ENCODE measurements at regions not wholly inside any gene's neighbourhood (a gene's known extent, or its start where the extent isn't known, plus 50 kb on each side); places are given as distances from the start of the nearest gene placed in this dataset.
A peak's percentile ranks its signal among the peaks of the same experiment; 100 is the strongest.
"Not testable (repeated sequence)": the region's sequence is repeated elsewhere in the genome, so short reads cannot be mapped to it uniquely, and the experiment has no call there.

GRCh38 chr3:125697126-125697525 is 101.8 kb upstream of the OSBPL11 start:
- DNase-seq (ENCODE audit: low spot score): not testable (repeated sequence)

GRCh38 chr3:125697979-125698640 is 102.8 kb upstream of the OSBPL11 start:
- peak; percentile 21 for DNase-seq (ENCODE audit: low spot score)

DNA sequence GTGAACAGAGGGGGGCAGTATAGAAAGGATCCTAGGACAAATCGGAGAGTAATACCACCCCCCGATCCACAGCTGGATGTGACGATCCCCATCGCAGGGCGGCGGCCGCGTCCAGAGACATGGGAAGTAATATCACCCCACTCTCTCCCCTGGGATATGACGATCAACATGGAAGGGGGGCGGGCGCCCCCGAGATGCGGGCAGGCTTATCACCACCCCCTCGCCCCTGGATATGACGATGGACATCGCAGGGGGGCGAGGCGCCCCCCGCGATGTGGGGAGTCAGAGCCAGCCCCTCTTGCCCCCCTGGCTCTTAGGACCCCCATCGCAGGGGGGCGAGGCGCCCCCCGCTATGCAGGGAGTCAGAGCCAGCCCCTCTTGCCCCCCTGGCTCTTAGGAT is 120.4 kb upstream of the OSBPL11 start:
- DNase-seq (ENCODE audit: low spot score): no peak

GRCh38 chr3:125732151-125732550 is 136.9 kb upstream of the OSBPL11 start:
- DNase-seq (ENCODE audit: low spot score): not testable (repeated sequence)

DNA sequence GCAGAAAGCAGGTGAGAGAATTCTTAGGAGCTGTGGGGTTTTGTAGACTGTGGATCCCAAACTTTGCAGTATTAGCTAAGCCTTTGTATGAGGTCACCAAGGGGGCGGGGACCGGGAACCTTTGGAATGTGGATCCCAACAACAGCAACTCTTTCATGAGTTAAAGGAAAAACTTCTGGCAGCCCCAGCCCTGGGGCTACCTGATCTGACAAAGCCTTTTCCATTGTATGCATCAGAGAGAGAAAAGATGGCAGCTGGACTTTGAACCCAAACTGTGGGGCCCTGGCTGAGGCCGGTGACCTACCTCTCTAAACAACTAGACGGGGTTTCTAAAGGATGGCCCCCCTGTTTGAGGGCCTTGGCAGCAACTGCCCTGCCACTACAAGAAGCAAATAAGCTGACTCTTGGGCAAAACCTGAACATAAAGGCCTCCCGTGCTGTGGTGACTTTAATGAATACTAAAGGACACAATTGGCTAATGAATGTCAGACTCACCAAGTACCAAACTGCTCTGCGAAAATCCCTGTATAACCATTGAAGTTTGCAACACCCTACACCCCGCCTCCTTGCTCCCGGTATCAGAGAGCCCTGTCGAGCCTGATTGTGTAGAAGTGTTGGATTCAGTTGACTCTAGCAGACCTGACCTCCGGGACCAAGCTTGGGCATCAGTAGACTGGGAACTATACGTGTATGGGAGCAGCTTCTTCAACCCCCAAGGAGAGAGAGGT is 146.9 kb upstream of the OSBPL11 start:
- not testable (repeated sequence) for DNase-seq (ENCODE audit: low spot score)

DNA sequence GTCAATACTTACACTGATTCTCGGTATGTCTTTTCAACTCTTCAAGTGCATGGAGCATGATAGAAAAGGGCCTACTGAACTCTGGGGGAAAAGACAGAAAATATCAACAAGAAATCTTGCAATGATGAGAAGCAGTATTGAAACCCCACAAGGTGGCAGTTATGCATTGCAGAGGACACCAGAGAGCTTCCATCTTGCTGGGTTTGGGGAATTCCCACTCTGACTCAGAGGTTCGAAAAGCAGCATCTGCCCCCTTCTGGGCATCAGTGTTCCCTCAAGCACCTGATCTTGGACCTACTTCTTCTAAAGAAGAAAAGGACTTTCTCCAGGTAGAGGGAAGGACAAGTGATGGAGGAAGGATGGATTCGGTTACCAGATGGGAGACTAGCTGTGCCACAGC is 147.5 kb upstream of the OSBPL11 start:
- DNase-seq (ENCODE audit: low spot score): peak; percentile 51

- peak; percentile 3 for DNase-seq (ENCODE audit: low spot score)
Measured at GRCh38 chr3:125757050-125757449, 161.8 kb upstream of the OSBPL11 start.

GRCh38 chr3:125758641-125759130 is 163.4 kb upstream of the OSBPL11 start:
- DNase-seq (ENCODE audit: low spot score): not testable (repeated sequence)

DNA sequence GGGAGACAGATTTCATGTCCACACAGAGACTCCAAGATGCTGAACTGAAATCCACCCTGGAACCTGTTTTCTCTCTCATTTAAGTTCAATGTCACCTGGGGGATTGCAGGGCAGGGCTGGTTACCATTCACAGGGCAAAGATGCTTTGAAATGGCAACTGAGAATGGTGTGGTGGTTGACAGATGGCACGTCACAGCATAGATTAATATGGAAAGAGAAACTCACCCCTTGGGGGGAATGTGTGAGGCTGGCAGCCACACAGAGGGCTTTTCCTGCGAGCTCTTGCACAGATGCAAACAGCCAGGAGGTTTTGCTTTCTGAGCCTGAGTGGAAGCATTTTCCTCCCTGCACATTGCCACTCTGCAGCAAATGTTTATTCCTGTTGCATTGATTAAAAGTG is 167.3 kb upstream of the OSBPL11 start:
- DNase-seq (ENCODE audit: low spot score): not testable (repeated sequence)

- DNase-seq (ENCODE audit: low spot score): peak; percentile 66
Measured at GRCh38 chr3:125766285-125766826, 171.1 kb upstream of the OSBPL11 start.

DNA sequence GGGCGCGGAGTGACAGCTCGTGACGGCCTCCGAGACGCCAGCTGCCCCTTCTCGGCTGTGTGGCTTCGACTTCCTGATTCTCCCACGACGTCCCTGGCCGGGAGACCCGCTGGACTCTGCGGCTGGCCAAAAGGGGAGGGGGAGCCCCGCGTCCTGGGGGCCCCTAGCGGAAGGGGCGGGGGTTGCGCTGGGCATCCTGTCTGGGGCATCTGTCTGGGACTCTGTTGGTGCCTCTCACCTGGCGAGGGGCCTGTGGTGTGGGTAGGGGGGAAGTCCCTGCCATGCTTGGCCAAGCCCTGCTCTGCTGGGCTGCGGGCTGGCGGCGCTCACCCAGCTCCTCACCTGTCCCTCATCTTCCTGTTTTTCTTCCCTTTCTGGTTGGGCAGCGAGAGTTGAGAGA is 171.6 kb upstream of the OSBPL11 start:
- DNase-seq (ENCODE audit: low spot score): peak; percentile 21

DNA sequence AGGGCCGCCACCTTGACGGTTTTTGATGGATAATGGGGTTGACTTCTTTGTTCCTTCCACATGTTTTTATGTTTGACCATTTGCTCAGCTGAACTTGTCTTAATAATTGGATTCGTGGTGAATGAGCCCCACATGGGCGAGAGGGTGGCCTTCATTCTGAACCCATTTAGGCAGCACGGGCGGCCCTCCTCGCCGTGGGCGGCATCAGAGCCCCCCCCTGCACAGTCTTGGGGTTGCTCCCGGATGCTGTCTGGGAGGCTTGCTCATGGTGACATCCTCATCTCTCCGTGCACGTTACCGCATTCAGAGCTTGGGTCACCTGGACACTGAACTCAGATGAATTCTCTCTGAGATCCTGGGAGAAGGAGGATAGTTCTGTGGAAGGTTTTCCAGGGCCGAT is 172.3 kb upstream of the OSBPL11 start:
- no peak for DNase-seq (ENCODE audit: low spot score)

- not testable (repeated sequence) for DNase-seq (ENCODE audit: low spot score)
Measured at GRCh38 chr3:125768821-125769220, 173.5 kb upstream of the OSBPL11 start.

DNA sequence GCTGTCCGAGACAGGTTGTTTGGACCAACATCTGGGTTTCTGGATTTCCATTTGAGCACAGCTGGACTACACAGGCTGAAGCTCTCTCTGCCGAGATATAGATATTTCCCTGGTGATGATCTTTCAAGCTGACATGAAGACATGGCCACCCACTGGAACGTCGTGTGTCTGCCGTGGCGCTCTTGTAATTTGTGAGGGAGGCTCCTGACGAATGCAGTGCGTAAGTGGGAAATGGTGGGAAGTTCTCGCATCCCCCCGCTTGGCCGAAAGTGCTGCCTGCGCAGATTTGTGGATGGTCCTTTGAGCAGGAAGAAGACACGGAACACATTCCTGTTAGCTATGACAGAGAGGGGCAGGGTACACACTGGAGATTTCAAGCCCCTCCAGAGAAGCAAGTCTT is 176.2 kb upstream of the OSBPL11 start:
- DNase-seq (ENCODE audit: low spot score): not testable (repeated sequence)

DNA sequence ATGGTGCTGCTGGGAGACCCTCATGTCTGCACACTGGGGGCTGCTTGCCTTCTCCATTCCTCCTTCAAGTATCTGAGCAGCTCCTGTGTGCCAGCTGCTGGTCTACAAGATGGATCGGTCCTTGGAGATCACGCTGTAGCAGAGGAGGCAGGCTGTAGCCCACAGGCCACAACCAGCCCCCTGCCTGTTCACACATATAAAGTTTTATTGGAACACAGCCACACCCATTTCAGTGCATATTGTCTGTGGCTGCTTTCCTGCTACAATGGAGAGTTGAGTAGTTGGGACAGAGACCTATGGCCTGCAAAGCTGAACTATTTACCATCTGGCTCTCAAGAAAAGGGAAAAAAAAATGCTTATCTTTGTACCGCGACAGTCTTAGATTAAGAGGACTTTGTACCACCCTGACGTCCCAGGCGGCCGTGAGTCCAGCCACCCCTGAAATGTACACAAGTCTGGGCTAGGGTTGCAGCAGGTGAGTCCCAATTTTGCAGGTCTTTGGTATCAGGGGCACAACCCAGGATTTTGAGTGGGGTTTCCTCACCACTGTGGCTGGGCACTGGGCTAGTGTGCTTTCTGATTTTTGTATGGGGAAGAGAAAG is 179.2 kb upstream of the OSBPL11 start:
- DNase-seq (ENCODE audit: low spot score): not testable (repeated sequence)

DNA sequence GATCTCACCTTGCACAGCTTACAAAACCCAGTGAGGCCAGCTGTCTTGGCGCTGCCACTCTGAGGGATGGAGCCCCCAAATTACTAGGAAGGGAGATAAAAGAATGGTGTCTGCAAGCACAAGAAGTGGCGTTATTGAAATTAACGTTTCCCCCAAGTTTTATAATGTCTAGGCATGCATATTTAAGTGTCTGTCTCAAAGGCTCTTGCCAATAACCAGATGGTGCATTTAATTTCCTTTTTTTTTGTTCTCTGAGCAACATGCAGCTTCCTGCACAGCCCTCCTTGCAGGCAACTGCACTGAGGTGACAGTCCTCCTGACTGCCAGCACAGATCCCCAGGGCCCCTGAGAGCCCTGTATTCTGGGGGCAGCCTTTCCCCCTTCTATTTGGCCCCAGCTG is 179.8 kb upstream of the OSBPL11 start:
- not testable (repeated sequence) for DNase-seq (ENCODE audit: low spot score)

GRCh38 chr3:125775606-125776294 is 180.5 kb upstream of the OSBPL11 start:
- DNase-seq (ENCODE audit: low spot score): not testable (repeated sequence)

DNA sequence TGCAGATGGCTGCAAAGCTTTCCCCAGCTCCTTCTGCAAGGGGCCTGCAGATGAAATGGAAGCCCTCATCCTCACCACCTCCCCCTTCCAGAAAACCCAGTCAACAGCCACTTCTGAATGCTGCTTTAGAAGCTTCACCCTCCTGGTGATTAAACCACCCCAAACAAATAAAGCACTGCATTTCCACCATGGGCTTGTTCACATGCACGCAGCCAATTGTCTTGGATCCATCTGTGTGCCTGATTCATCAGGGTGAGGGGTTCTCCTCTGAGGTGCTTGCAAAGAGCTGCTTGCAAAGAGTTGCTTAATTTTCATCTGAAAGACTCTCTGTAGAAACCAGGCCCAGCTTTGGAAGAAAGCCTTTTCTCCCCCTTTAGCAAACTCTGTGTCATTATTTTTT is 184.0 kb upstream of the OSBPL11 start:
- not testable (repeated sequence) for DNase-seq (ENCODE audit: low spot score)

DNA sequence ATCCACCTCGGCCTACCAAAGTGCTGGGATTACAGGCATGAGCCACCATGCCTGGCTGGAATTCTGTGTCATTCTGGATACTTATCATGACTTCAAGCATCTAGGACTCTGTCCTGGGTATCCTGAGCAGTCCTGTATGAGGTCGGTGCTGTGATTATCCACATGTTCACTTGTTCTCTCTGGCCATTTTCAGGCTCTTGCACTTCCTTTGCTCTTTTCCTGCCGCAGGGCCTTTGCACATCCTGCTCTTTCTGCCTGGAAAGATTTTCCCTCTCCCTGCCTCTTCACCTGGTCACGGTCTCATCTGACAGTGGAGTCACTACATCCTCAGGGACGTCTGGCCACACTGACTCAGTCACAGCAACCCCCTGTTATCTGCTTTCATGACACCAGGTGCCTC is 184.6 kb upstream of the OSBPL11 start:
- not testable (repeated sequence) for DNase-seq (ENCODE audit: low spot score)

- not testable (repeated sequence) for DNase-seq (ENCODE audit: low spot score)
Measured at GRCh38 chr3:125781678-125782077, 186.4 kb upstream of the OSBPL11 start.

DNA sequence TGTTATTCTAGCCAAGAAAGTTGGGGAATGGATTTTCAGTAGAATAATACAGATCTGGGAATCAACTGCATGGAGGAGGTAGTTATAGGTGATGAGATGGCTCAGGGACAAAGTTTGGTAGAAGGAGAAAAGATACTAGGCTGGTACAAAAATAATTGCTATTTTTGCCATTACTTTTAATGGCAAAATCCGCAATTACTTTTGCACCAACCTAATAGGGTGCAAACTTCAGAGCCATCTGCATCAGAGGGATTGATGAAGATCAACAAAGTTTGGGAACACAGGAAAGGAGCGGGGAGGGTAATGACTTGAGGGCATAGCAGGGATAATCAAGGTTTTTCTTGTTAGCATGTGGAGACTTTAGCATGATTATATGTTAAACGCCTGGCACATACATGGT is 178.7 kb upstream of the ROPN1B start:
- not testable (repeated sequence) for DNase-seq (ENCODE audit: low spot score)

DNA sequence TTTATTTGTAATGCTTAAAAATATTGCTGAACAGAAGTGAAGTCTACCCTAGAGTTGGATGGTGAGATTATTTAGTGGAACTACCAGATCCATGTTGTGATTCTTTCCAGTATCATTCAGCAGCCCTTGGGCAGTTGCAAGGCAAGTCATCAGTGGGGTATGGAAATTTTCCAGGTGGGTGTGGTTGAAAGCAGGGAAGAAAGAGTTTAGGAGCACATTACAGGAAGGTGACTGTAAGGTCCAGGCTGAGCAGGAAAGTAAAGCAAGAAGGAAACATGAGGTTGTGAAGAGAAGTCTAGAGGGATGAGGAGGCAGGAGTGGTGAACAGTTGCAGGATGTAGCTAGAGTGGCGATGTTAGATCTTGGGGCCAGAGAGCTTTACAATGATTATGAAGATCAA is 178.0 kb upstream of the ROPN1B start:
- not testable (repeated sequence) for DNase-seq (ENCODE audit: low spot score)

All from CD4-positive, alpha-beta T cell treated with Interleukin-15 for 4 hours (primary cell).